ENCODE measurements at regions not wholly inside any gene's neighbourhood (a gene's known extent, or its start where the extent isn't known, plus 50 kb on each side); places are given as distances from the start of the nearest gene placed in this dataset.
"Not testable (repeated sequence)": the region's sequence is repeated elsewhere in the genome, so short reads cannot be mapped to it uniquely, and the experiment has no call there.

- ATAC-seq (no peak), DNase-seq (ENCODE audit: low spot score in 2 of 2) (no peak)
- Mint-ChIP-seq H3K9me3 (no peaks in the 10 kb centered on the region), H3K27ac (no peak overlapping the region), H3K36me3 (no peaks in the 10 kb centered on the region), H3K4me1 (no peaks in the 10 kb centered on the region), H3K4me3 (no peak overlapping the region)
Observed at GRCh38 chr6:139738801-139739455, 364.5 kb upstream of the CITED2 start.

DNA sequence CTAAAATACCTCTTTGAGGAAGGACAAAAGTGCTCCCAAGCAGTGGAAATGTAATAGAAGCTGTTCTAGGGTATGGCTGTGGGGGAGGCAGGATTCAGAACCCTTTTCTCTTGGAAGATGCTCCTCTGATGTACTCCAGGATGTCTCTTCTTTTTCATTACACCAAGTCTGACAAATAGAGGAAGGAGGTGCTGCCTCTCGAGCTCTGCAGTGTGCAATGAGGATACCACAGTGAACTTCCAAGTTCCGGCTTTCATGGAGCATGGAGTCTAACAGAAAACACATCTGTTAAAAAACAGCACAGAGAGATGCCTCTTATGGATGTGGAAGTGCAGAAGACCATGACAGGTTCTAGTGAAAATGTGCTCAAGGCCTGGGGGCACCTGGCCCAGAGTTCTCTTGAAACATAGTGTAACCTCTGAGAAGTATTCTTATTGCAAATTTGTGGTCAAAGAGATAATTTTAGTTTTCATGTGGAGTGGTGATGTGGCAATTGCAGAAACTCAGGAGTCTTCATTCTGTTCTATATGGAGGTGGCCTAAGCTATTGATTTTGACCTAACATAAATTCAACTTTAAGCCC is 362.0 kb upstream of the CITED2 start:
- no peaks in the 10 kb centered on the region for H3K4me1 Mint-ChIP-seq
- no peaks in the 10 kb centered on the region for H3K36me3 Mint-ChIP-seq
- no peak overlapping the region for H3K4me3 Mint-ChIP-seq
- DNase-seq (ENCODE audit: low spot score in 2 of 2), result no peak
- ATAC-seq, result no peak
- no peak overlapping the region for H3K27ac Mint-ChIP-seq
- H3K9me3 Mint-ChIP-seq, result no peaks in the 10 kb centered on the region

GRCh38 chr6:139732451-139732850 is 358.0 kb upstream of the CITED2 start:
- Mint-ChIP-seq H3K4me1 (no peaks in the 10 kb centered on the region), H3K36me3 (no peaks in the 10 kb centered on the region), H3K27ac (no peak overlapping the region), H3K4me3 (no peak overlapping the region), H3K9me3 (no peaks in the 10 kb centered on the region)
- no peak for ATAC-seq
- no peak for DNase-seq (ENCODE audit: low spot score in 2 of 2)

DNA sequence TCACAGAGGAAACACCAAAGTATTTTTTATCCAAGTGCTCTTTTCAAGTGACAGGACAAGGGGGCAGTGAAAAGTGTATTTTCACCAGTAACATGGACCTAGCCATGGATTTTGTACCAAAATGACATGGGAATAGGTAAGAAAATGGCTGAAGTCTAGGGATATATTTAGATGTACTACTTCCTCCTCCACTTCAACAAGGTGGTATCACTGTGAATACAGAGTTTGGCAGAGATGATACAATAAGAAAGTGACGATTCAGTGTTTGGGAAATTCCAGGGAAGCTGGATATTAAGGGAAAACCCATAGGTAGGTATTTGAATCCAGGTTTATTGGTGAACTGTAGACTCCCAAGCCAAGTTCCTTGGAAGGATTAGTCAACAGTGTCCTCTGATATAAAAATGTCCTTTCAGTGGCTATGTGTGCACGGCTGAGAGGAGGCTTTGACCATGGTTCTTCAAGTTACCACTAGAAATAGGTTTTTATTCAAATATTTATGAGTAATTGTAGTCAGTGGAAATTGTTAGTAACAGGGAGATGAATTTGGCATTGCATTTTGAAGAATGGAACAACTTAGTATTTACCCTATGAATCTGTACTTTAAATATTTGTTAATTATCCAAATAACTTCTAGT is 356.0 kb upstream of the CITED2 start:
- ATAC-seq (no peak), DNase-seq (ENCODE audit: low spot score in 2 of 2) (no peak)
- H3K27ac Mint-ChIP-seq, result no peak overlapping the region
- H3K4me1 Mint-ChIP-seq, result no peaks in the 10 kb centered on the region
- H3K36me3 Mint-ChIP-seq, result no peaks in the 10 kb centered on the region
- no peak overlapping the region for H3K4me3 Mint-ChIP-seq
- H3K9me3 Mint-ChIP-seq, result no peaks in the 10 kb centered on the region

GRCh38 chr6:139728876-139729427 is 354.5 kb upstream of the CITED2 start:
- Mint-ChIP-seq H3K9me3 (no peaks in the 10 kb centered on the region), H3K36me3 (no peaks in the 10 kb centered on the region), H3K4me1 (no peaks in the 10 kb centered on the region), H3K27ac (no peak overlapping the region), H3K4me3 (no peak overlapping the region)
- DNase-seq (ENCODE audit: low spot score in 2 of 2) (no peak), ATAC-seq (no peak)

DNA sequence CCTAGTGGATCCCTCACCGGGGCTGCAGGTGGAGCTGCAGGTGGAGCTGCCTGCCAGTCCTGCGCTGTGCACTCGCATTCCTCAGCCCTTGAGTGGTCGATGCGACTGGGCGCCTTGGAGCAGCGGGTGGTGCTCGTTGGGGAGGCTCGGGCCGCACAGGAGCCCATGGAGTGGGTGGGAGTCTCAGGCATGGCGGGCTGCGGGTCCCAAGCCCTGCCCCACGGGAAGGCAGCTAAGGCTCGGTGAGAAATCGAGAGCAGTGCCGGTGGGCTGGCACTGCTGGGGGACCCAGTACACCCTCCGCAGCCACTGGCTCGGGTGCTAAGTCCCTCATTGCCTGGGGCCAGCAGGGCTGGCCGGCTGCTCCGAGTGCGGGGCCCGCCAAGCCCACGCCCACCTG is 351.8 kb upstream of the CITED2 start:
- not testable (repeated sequence) for DNase-seq (ENCODE audit: low spot score in 2 of 2); H3K36me3 Mint-ChIP-seq; H3K4me1 Mint-ChIP-seq; H3K9me3 Mint-ChIP-seq; H3K27ac Mint-ChIP-seq; ATAC-seq; H3K4me3 Mint-ChIP-seq

DNA sequence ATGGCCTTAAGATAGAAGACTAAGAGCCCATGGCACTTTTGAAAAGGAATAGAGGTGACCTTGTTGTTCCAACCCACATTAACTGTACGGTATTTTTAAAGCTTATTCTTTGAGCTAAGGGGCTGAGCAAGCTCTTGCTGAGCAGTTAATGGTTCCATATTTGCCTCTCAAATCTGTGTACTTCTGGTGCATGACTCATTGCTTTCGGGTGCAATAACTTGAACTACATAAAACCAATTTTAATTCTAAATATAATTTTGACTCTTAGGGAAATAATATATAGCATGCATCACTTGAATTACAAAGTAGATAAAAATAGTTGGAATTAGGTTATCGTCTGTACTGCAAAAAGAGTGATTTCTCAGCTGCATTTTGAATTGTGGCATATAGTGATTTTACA is 348.1 kb upstream of the CITED2 start:
- Mint-ChIP-seq H3K36me3 (no peaks in the 10 kb centered on the region), H3K4me1 (no peaks in the 10 kb centered on the region), H3K4me3 (no peak overlapping the region), H3K9me3 (no peaks in the 10 kb centered on the region), H3K27ac (no peak overlapping the region)
- ATAC-seq (no peak), DNase-seq (ENCODE audit: low spot score in 2 of 2) (no peak)

DNA sequence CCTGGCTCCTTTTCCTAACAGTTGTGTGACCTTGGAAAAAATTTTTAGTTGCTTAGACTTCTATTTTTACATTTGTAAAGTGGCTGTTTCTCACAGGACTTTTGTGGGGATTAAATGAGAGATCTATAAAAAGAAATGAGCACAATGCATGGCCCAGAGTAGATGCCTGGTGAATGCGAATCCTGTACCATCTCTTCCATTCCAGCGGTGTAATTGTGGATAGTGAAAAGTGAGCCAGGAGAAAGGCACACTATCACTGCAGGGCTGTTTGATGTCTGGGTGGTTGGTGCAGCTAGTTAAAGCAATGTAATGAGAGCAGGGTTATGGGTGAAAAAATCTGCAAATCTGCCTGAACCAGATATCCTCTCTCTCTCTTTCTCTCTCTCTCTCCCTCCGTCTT is 347.5 kb upstream of the CITED2 start:
- Mint-ChIP-seq H3K4me1 (no peaks in the 10 kb centered on the region), H3K36me3 (no peaks in the 10 kb centered on the region), H3K27ac (no peak overlapping the region), H3K4me3 (no peak overlapping the region), H3K9me3 (no peaks in the 10 kb centered on the region)
- ATAC-seq (no peak), DNase-seq (ENCODE audit: low spot score in 2 of 2) (no peak)

GRCh38 chr6:139713900-139714506 is 339.6 kb upstream of the CITED2 start:
- H3K4me1 Mint-ChIP-seq, result no peaks in the 10 kb centered on the region
- H3K4me3 Mint-ChIP-seq, result no peak overlapping the region
- H3K9me3 Mint-ChIP-seq, result no peaks in the 10 kb centered on the region
- no peak overlapping the region for H3K27ac Mint-ChIP-seq
- H3K36me3 Mint-ChIP-seq, result no peaks in the 10 kb centered on the region
- no peak for ATAC-seq
- DNase-seq (ENCODE audit: low spot score in 2 of 2), result no peak

- Mint-ChIP-seq H3K4me1 (no peaks in the 10 kb centered on the region), H3K36me3 (no peaks in the 10 kb centered on the region), H3K4me3 (no peak overlapping the region), H3K27ac (no peak overlapping the region), H3K9me3 (no peaks in the 10 kb centered on the region)
- DNase-seq (ENCODE audit: low spot score in 2 of 2) (no peak), ATAC-seq (no peak)
Observed at GRCh38 chr6:139713424-139713823, 339.0 kb upstream of the CITED2 start.

DNA sequence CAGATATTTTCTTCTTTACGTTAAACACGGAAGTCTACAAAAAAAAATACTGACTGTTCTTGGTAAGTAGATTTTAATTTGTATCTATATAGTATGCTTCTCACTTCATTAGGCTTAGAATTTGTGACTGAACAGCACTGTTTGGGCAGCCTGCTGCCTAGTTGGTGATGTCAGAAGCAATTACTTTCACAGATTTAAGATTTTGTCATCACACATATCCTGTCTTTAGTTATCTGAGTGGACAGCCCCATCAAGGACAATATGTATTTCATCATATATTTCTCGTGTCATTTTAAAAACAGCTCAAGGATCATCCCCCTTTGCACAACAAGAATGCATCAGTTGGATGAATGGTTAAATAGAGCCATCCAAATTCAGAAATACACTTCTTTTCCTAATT is 338.4 kb upstream of the CITED2 start:
- H3K9me3 Mint-ChIP-seq, result no peaks in the 10 kb centered on the region
- DNase-seq (ENCODE audit: low spot score in 2 of 2) (no peak), ATAC-seq (no peak)
- H3K4me1 Mint-ChIP-seq, result no peaks in the 10 kb centered on the region
- H3K36me3 Mint-ChIP-seq, result no peaks in the 10 kb centered on the region
- no peak overlapping the region for H3K4me3 Mint-ChIP-seq
- H3K27ac Mint-ChIP-seq, result no peak overlapping the region

- Mint-ChIP-seq H3K4me3 (no peak overlapping the region), H3K4me1 (no peaks in the 10 kb centered on the region), H3K27ac (no peak overlapping the region), H3K36me3 (no peaks in the 10 kb centered on the region), H3K9me3 (no peaks in the 10 kb centered on the region)
- ATAC-seq, result no peak
- no peak for DNase-seq (ENCODE audit: low spot score in 2 of 2)
Observed at GRCh38 chr6:139711804-139712585, 337.5 kb upstream of the CITED2 start.

DNA sequence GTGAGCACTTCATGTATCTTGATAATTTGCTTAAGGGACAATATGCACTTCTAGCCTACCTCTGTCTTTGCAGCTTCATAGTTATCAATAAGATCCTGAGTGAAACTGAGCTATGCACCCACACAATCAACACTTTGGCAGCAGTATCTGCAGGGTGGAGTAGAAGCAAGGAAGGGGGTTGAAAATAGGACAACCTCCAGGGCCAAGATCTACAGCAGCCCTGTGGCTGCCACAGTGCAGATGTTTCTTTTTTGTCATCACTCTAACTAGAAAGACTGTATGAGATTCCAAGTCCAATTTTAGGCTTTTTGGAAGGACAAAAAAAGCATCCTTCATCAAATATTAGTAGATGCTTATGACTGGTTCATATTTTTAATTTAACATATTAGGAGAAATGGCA is 336.1 kb upstream of the CITED2 start:
- no peak for DNase-seq (ENCODE audit: low spot score in 2 of 2)
- no peak for ATAC-seq
- Mint-ChIP-seq H3K27ac (no peak overlapping the region), H3K4me3 (no peak overlapping the region), H3K9me3 (no peaks in the 10 kb centered on the region), H3K36me3 (no peaks in the 10 kb centered on the region), H3K4me1 (no peaks in the 10 kb centered on the region)

- H3K27ac Mint-ChIP-seq, result no peak overlapping the region
- no peaks in the 10 kb centered on the region for H3K4me1 Mint-ChIP-seq
- no peak overlapping the region for H3K4me3 Mint-ChIP-seq
- no peaks in the 10 kb centered on the region for H3K9me3 Mint-ChIP-seq
- no peak for ATAC-seq
- no peak for DNase-seq (ENCODE audit: low spot score in 2 of 2)
- H3K36me3 Mint-ChIP-seq, result no peaks in the 10 kb centered on the region
Observed at GRCh38 chr6:139708337-139709199, 334.1 kb upstream of the CITED2 start.
